HG02852 (cell line): ENCODE measurements at regions not wholly inside any gene's neighbourhood (a gene's known extent, or its start where the extent isn't known, plus 50 kb on each side); places are given as distances from the start of the nearest gene placed in this dataset.

Experiments
- ATAC-seq: cut with Tn5 transposase; IDR thresholded peaks from one replicate; pipeline ENCODE4 v1.9.1; 2021; ENCODE audit warnings: mild to moderate bottlenecking, moderate library complexity; ENCODE audit not compliant: unreplicated experiment

GRCh38 chr3:135460273-135460672 lies 505.3 kb upstream of the PPP2R3A start:
- ATAC-seq, result no peak

- no peak for ATAC-seq
These were observed 493.6 kb upstream of the PPP2R3A start for GRCh38 chr3:135471911-135472310.

- no peak for ATAC-seq
These were observed 492.1 kb upstream of the PPP2R3A start for GRCh38 chr3:135473449-135473848.

- no peak for ATAC-seq
These were observed 478.3 kb upstream of the PPP2R3A start for GRCh38 chr3:135487261-135487660.

GRCh38 chr3:135490219-135490915 lies 475.2 kb upstream of the PPP2R3A start:
- no peak for ATAC-seq

- no peak for ATAC-seq
These were observed 473.9 kb upstream of the PPP2R3A start for GRCh38 chr3:135491491-135492205.

- no peak for ATAC-seq
These were observed 469.6 kb upstream of the PPP2R3A start for GRCh38 chr3:135495891-135496290.

GRCh38 chr3:135497979-135498378 lies 467.5 kb upstream of the PPP2R3A start:
- ATAC-seq, result no peak

- ATAC-seq, result no peak
These were observed 466.1 kb upstream of the PPP2R3A start for GRCh38 chr3:135499426-135499825.

- ATAC-seq, result no peak
These were observed 465.5 kb upstream of the PPP2R3A start for GRCh38 chr3:135500034-135500433.

- no peak for ATAC-seq
These were observed 462.3 kb upstream of the PPP2R3A start for GRCh38 chr3:135503065-135503759.

GRCh38 chr3:135503760-135504686 lies 461.5 kb upstream of the PPP2R3A start:
- ATAC-seq, result no peak

- no peak for ATAC-seq
These were observed 452.1 kb upstream of the PPP2R3A start for GRCh38 chr3:135513106-135514059.

- no peak for ATAC-seq
These were observed 451.5 kb upstream of the PPP2R3A start for GRCh38 chr3:135514060-135514448.

GRCh38 chr3:135516143-135516542 lies 449.4 kb upstream of the PPP2R3A start:
- ATAC-seq, result no peak

- ATAC-seq, result no peak
These were observed 437.0 kb upstream of the PPP2R3A start for GRCh38 chr3:135528413-135529015.

- no peak for ATAC-seq
These were observed 433.5 kb upstream of the PPP2R3A start for GRCh38 chr3:135532021-135532420.

GRCh38 chr3:135538123-135538522 lies 427.4 kb upstream of the PPP2R3A start:
- no peak for ATAC-seq

- no peak for ATAC-seq
These were observed 426.2 kb upstream of the PPP2R3A start for GRCh38 chr3:135539351-135539750.
